GM12875 (cell line): ENCODE measurements at regions not wholly inside any gene's neighbourhood (a gene's known extent, or its start where the extent isn't known, plus 50 kb on each side); places are given as distances from the start of the nearest gene placed in this dataset.

Source experiments
- H3K4me3 ChIP-seq: one replicate; pipeline ENCODE4 v1.5.1; 2011; ENCODE audit warnings: low read depth, low read length, control low read depth
- TF ChIP-seq, protein P1 (sequence below): IDR thresholded peaks from 2 replicates; pipeline ENCODE4 v1.5.1; 2011; ENCODE audit warnings: low read depth, mild to moderate bottlenecking, control low read depth, inconsistent platforms, low read length, moderate library complexity, borderline replicate concordance; ENCODE audit not compliant: insufficient read depth

DNA sequence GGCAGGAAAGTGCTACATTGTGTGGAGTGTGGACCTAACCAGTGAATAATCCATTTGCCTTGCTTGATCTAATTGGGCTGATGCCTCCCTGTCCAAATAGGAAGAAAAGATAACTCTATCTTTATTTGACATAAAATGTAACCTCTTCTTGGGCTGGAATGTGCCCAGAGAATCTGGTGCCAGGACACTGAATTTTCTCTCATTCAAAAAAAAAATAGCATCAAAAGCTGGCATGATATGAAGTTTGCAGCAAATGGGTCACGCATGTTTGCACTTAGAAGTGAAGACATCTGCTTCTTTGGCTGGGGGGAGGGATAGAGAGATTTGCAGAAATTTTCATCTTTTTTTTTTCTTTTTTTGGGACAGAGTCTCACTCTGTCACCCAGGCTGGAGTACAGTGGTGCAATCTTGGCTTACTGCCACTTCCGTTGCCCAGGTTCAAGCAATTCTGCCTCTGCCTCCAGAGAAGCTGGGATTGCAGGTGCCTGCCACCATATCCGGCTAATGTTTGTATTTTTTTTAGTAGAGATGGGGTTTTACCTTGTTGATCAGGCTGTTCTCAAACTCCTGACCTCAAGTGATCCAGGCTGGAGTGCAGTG is 478.2 kb upstream of the EEF2KMT start:
- no peak overlapping the region for H3K4me3 ChIP-seq
- TF ChIP-seq, protein P1, sequence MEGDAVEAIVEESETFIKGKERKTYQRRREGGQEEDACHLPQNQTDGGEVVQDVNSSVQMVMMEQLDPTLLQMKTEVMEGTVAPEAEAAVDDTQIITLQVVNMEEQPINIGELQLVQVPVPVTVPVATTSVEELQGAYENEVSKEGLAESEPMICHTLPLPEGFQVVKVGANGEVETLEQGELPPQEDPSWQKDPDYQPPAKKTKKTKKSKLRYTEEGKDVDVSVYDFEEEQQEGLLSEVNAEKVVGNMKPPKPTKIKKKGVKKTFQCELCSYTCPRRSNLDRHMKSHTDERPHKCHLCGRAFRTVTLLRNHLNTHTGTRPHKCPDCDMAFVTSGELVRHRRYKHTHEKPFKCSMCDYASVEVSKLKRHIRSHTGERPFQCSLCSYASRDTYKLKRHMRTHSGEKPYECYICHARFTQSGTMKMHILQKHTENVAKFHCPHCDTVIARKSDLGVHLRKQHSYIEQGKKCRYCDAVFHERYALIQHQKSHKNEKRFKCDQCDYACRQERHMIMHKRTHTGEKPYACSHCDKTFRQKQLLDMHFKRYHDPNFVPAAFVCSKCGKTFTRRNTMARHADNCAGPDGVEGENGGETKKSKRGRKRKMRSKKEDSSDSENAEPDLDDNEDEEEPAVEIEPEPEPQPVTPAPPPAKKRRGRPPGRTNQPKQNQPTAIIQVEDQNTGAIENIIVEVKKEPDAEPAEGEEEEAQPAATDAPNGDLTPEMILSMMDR = no peak

DNA sequence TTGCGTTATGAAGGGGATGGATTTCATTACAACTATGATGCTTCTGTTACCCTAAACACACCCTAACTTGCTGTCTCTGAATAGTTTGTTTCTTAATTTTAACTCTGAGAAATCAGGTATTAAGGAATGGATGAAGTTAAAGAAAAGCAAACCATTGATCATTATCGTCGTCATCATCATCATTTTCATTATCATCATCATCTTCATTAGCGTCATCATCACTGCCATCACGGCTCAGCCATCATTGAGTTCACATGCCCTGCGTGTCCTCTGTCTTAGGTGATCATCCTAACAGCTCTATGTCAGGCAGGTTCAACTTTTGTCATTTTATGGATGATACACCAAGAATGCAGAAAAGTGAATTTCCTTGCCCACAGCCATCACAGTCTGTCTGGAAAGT is 477.5 kb upstream of the EEF2KMT start:
- TF ChIP-seq, protein P1 = no peak
- H3K4me3 ChIP-seq = no peak overlapping the region

DNA sequence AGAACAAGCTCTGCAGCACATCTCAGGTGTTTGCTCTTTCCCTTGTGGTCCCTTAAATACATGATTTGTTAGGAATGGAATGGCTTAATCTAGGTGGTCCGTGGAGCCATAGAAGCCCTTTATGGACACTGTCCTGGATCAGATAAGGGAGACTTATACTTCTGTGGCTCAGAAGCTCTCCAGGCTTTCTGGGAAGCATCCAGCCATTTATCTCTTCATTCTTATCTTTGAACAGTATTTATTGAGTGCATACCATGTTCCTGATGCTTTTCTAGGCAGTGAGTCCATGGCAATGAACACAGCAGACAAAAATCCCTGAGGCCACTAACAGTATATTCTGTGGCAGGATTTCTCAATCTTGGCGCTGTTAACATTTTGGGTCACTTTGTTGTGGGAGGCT is 474.5 kb upstream of the EEF2KMT start:
- H3K4me3 ChIP-seq = no peak overlapping the region
- TF ChIP-seq, protein P1 = no peak

DNA sequence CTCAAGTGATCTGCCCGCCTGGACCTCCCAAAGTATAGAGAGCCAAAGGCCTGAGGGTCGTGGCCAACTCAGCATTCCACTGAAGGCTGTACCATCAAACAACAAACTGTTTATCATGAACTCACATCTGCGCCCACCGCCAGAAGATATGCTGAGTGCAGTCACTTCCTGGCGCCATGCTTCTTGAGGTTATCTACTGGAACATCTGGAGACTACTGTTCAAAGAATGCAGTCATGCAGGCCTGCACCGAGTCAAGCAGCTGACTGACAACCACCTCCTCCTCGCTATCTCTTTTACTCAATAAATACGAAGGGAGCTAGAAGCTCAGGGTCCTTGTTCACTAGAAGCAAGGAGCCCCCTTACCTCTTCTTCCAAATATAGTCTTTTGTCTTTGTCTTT is 473.9 kb upstream of the EEF2KMT start:
- no peak overlapping the region for H3K4me3 ChIP-seq
- TF ChIP-seq, protein P1 = no peak

DNA sequence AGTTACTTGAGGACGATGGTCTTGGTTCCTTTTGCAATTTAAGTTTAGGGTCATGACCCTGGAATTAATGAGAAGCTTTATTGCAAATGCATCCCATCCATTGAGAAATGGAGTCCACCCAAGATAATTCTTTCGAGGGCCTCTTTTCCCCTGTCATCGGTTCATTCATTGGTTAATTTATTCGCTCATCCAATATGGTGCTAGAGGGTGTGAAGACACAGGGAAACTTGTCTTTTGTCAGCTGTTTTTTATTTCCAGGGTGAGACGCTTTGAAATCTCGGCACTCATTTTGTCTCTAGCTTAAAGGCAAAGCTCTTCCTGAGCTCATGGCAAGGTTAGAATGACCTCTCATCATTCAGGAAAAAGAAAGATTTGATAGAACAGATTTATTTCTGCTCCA is 464.2 kb upstream of the EEF2KMT start:
- H3K4me3 ChIP-seq = no peak overlapping the region
- TF ChIP-seq, protein P1 = no peak

DNA sequence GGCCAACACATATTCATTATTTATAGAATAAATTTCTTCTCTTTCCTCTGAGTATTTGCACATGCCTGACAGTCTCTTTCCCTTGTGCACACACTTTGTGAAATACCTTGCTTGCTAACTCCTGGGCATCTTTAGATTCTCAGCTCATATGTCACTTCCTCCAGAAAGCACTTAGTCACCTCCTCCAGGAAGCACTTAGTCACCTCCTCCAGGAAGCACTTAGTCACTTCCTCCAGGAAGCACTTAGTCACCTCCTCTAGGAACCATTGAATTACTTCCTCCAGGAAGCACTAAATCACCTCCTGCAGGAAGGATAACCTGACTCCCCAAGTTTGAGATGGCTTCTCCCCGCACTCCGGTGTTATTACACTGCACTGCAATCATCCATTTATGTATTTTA is 462.5 kb upstream of the EEF2KMT start:
- TF ChIP-seq, protein P1 = no peak
- H3K4me3 ChIP-seq = no peak overlapping the region

DNA sequence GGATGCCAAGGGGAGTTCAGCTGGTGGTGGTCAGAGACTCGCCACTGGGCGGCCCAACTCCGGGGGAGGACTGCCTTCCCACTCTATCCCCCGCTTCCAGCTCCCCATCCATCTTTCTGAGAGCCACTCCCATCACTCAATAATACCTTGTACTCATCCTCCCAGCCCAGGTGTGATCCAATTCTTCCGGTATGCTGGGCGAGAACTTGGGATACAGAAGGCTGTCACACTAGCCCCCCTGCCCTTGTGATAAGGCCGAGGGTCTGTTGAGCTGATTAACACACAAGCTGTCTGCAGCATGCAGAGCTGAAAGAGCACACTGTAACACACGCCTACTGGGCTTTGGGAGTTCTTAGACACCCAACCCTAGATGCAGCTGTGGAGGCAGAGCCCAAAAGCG is 460.4 kb upstream of the EEF2KMT start:
- TF ChIP-seq, protein P1 = no peak
- H3K4me3 ChIP-seq = no peak overlapping the region
